ENCODE measurements at regions not wholly inside any gene's neighbourhood (a gene's known extent, or its start where the extent isn't known, plus 50 kb on each side); places are given as distances from the start of the nearest gene placed in this dataset.

- Histone ChIP-seq H3K27ac (ENCODE audit: insufficient read depth, low read length, poor library complexity, severe bottlenecking) (no peak overlapping the region), H3K27me3 (ENCODE audit: control insufficient read depth, insufficient read depth, low read length) (no peaks in the 10 kb centered on the region), H3K4me3 (ENCODE audit: low read depth, low read length) (no peak overlapping the region), H3K36me3 (ENCODE audit: control insufficient read depth, insufficient read depth, low read length) (no peaks in the 10 kb centered on the region), H3K4me1 (ENCODE audit: control insufficient read depth, insufficient read depth, low read length, poor library complexity, severe bottlenecking) (no peaks in the 10 kb centered on the region), H3K9me3 (ENCODE audit: control insufficient read depth in 2 of 2, low read length in 2 of 2) (no peaks in the 10 kb centered on the region)
- DNase-seq = no peak
- H3K36me3 Mint-ChIP-seq = no peaks in the 10 kb centered on the region
- no peak overlapping the region for H3K4me3 Mint-ChIP-seq
- H3K9me3 Mint-ChIP-seq = no peaks in the 10 kb centered on the region
- no peaks in the 10 kb centered on the region for H3K4me1 Mint-ChIP-seq
- H3K27ac Mint-ChIP-seq = no peak overlapping the region
- ATAC-seq (ENCODE audit: low read depth in 2 of 2) = no peak
- no peaks in the 10 kb centered on the region for H3K27me3 Mint-ChIP-seq
Observed at GRCh38 chr5:67465537-67466207, 269.1 kb upstream of the CD180 start.

- Mint-ChIP-seq H3K4me3 (no peak overlapping the region), H3K4me1 (no peaks in the 10 kb centered on the region), H3K9me3 (no peaks in the 10 kb centered on the region), H3K27ac (no peak overlapping the region), H3K36me3 (no peaks in the 10 kb centered on the region), H3K27me3 (no peaks in the 10 kb centered on the region)
- H3K9me3 ChIP-seq (ENCODE audit: control insufficient read depth in 2 of 2, low read length in 2 of 2) = no peaks in the 10 kb centered on the region
- ATAC-seq (ENCODE audit: low read depth in 2 of 2) (no peak), DNase-seq (no peak)
- no peak overlapping the region for H3K27ac ChIP-seq (ENCODE audit: insufficient read depth, low read length, poor library complexity, severe bottlenecking)
- H3K4me3 ChIP-seq (ENCODE audit: low read depth, low read length) = no peak overlapping the region
- H3K4me1 ChIP-seq (ENCODE audit: control insufficient read depth, insufficient read depth, low read length, poor library complexity, severe bottlenecking) = no peaks in the 10 kb centered on the region
- H3K27me3 ChIP-seq (ENCODE audit: control insufficient read depth, insufficient read depth, low read length) = peaks cover 1% of the 10 kb centered on the region
- no peaks in the 10 kb centered on the region for H3K36me3 ChIP-seq (ENCODE audit: control insufficient read depth, insufficient read depth, low read length)
Observed at GRCh38 chr5:67462147-67462546, 265.5 kb upstream of the CD180 start.

- Mint-ChIP-seq H3K4me3 (no peak overlapping the region), H3K27me3 (no peaks in the 10 kb centered on the region), H3K36me3 (no peaks in the 10 kb centered on the region), H3K27ac (no peak overlapping the region), H3K4me1 (peaks cover 0 to 3% (median 0%) of the 10 kb centered on the region in 4 donors), H3K9me3 (no peaks in the 10 kb centered on the region)
- H3K4me1 ChIP-seq (ENCODE audit: control insufficient read depth, insufficient read depth, low read length, poor library complexity, severe bottlenecking) = no peaks in the 10 kb centered on the region
- H3K36me3 ChIP-seq (ENCODE audit: control insufficient read depth, insufficient read depth, low read length) = no peaks in the 10 kb centered on the region
- H3K27me3 ChIP-seq (ENCODE audit: control insufficient read depth, insufficient read depth, low read length) = peaks cover 3% of the 10 kb centered on the region
- H3K27ac ChIP-seq (ENCODE audit: insufficient read depth, low read length, poor library complexity, severe bottlenecking) = no peak overlapping the region
- DNase-seq = no peak
- no peak overlapping the region for H3K4me3 ChIP-seq (ENCODE audit: low read depth, low read length)
- no peaks in the 10 kb centered on the region for H3K9me3 ChIP-seq (ENCODE audit: control insufficient read depth in 2 of 2, low read length in 2 of 2)
- no peak for ATAC-seq (ENCODE audit: low read depth in 2 of 2)
Observed at GRCh38 chr5:67459253-67459652, 262.7 kb upstream of the CD180 start.

- peaks cover 6% of the 10 kb centered on the region for H3K27me3 ChIP-seq (ENCODE audit: control insufficient read depth, insufficient read depth, low read length)
- no peaks in the 10 kb centered on the region for H3K27me3 Mint-ChIP-seq
- no peak for ATAC-seq (ENCODE audit: low read depth in 2 of 2)
- H3K27ac ChIP-seq (ENCODE audit: insufficient read depth, low read length, poor library complexity, severe bottlenecking) = no peak overlapping the region
- no peak for DNase-seq
- no peaks in the 10 kb centered on the region for H3K9me3 ChIP-seq (ENCODE audit: control insufficient read depth in 2 of 2, low read length in 2 of 2)
- H3K4me3 Mint-ChIP-seq = no peak overlapping the region
- no peaks in the 10 kb centered on the region for H3K36me3 Mint-ChIP-seq
- H3K36me3 ChIP-seq (ENCODE audit: control insufficient read depth, insufficient read depth, low read length) = no peaks in the 10 kb centered on the region
- H3K4me1 ChIP-seq (ENCODE audit: control insufficient read depth, insufficient read depth, low read length, poor library complexity, severe bottlenecking) = no peaks in the 10 kb centered on the region
- peaks cover 0 to 3% (median 0%) of the 10 kb centered on the region in 4 donors for H3K4me1 Mint-ChIP-seq
- no peaks in the 10 kb centered on the region for H3K9me3 Mint-ChIP-seq
- H3K4me3 ChIP-seq (ENCODE audit: low read depth, low read length) = no peak overlapping the region
- H3K27ac Mint-ChIP-seq = no peak overlapping the region
Observed at GRCh38 chr5:67455970-67456369, 259.4 kb upstream of the CD180 start.

GRCh38 chr5:67454957-67455561, 258.5 kb upstream of the CD180 start:
- no peak overlapping the region for H3K27ac ChIP-seq (ENCODE audit: insufficient read depth, low read length, poor library complexity, severe bottlenecking)
- no peaks in the 10 kb centered on the region for H3K36me3 ChIP-seq (ENCODE audit: control insufficient read depth, insufficient read depth, low read length)
- no peaks in the 10 kb centered on the region for H3K4me1 ChIP-seq (ENCODE audit: control insufficient read depth, insufficient read depth, low read length, poor library complexity, severe bottlenecking)
- no peak for DNase-seq
- Mint-ChIP-seq H3K4me1 (peaks cover 0 to 3% (median 0%) of the 10 kb centered on the region in 4 donors), H3K27me3 (no peaks in the 10 kb centered on the region), H3K4me3 (no peak overlapping the region), H3K9me3 (no peaks in the 10 kb centered on the region), H3K27ac (peak overlapping the region in 1 of 3 donors; percentile 58), H3K36me3 (no peaks in the 10 kb centered on the region)
- no peaks in the 10 kb centered on the region for H3K9me3 ChIP-seq (ENCODE audit: control insufficient read depth in 2 of 2, low read length in 2 of 2)
- no peak for ATAC-seq (ENCODE audit: low read depth in 2 of 2)
- H3K27me3 ChIP-seq (ENCODE audit: control insufficient read depth, insufficient read depth, low read length) = peaks cover 6% of the 10 kb centered on the region
- no peak overlapping the region for H3K4me3 ChIP-seq (ENCODE audit: low read depth, low read length)

GRCh38 chr5:67453111-67453905, 256.7 kb upstream of the CD180 start:
- Mint-ChIP-seq H3K27me3 (peaks cover 5% of the 10 kb centered on the region), H3K27ac (no peak overlapping the region), H3K9me3 (peaks cover 0 to 2% (median 0%) of the 10 kb centered on the region in 7 donors), H3K4me1 (peaks cover 0 to 3% (median 0%) of the 10 kb centered on the region in 4 donors), H3K36me3 (no peaks in the 10 kb centered on the region), H3K4me3 (no peak overlapping the region)
- peaks cover 10% of the 10 kb centered on the region for H3K27me3 ChIP-seq (ENCODE audit: control insufficient read depth, insufficient read depth, low read length)
- no peaks in the 10 kb centered on the region for H3K4me1 ChIP-seq (ENCODE audit: control insufficient read depth, insufficient read depth, low read length, poor library complexity, severe bottlenecking)
- ATAC-seq (ENCODE audit: low read depth in 2 of 2) (no peak), DNase-seq (no peak)
- H3K9me3 ChIP-seq (ENCODE audit: control insufficient read depth in 2 of 2, low read length in 2 of 2) = no peaks in the 10 kb centered on the region
- H3K4me3 ChIP-seq (ENCODE audit: low read depth, low read length) = no peak overlapping the region
- no peaks in the 10 kb centered on the region for H3K36me3 ChIP-seq (ENCODE audit: control insufficient read depth, insufficient read depth, low read length)
- no peak overlapping the region for H3K27ac ChIP-seq (ENCODE audit: insufficient read depth, low read length, poor library complexity, severe bottlenecking)

- Histone ChIP-seq H3K4me3 (ENCODE audit: low read depth, low read length) (no peak overlapping the region), H3K27me3 (ENCODE audit: control insufficient read depth, insufficient read depth, low read length) (peaks cover 7% of the 10 kb centered on the region), H3K36me3 (ENCODE audit: control insufficient read depth, insufficient read depth, low read length) (no peaks in the 10 kb centered on the region), H3K27ac (ENCODE audit: insufficient read depth, low read length, poor library complexity, severe bottlenecking) (no peak overlapping the region), H3K4me1 (ENCODE audit: control insufficient read depth, insufficient read depth, low read length, poor library complexity, severe bottlenecking) (no peaks in the 10 kb centered on the region), H3K9me3 (ENCODE audit: control insufficient read depth in 2 of 2, low read length in 2 of 2) (no peaks in the 10 kb centered on the region)
- no peak for ATAC-seq (ENCODE audit: low read depth in 2 of 2)
- H3K9me3 Mint-ChIP-seq = peaks cover 0 to 2% (median 0%) of the 10 kb centered on the region in 7 donors
- no peaks in the 10 kb centered on the region for H3K36me3 Mint-ChIP-seq
- peaks cover 0 to 3% (median 0%) of the 10 kb centered on the region in 4 donors for H3K4me1 Mint-ChIP-seq
- no peak overlapping the region for H3K4me3 Mint-ChIP-seq
- no peak overlapping the region for H3K27ac Mint-ChIP-seq
- DNase-seq = no peak
- peaks cover 5% of the 10 kb centered on the region for H3K27me3 Mint-ChIP-seq
Observed at GRCh38 chr5:67451640-67452279, 255.2 kb upstream of the CD180 start.
